Endometrium (tissue), 2 donors: ENCODE measurements at regions not wholly inside any gene's neighbourhood (a gene's known extent, or its start where the extent isn't known, plus 50 kb on each side); places are given as distances from the start of the nearest gene placed in this dataset.
"Not testable (repeated sequence)": the region's sequence is repeated elsewhere in the genome, so short reads cannot be mapped to it uniquely, and the experiment has no call there.

Experiments used
- FAIRE-seq: peaks from 2 replicates; lab custom pipeline; 2012; peaks lifted over from hg19 to GRCh38; lab: Jason Lieb, UNC
- donor health status: control.
- donor health status: control.

GRCh38 chr10:28391283-28391682 lies 88.4 kb upstream of the MPP7 start:
- FAIRE-seq, result no peak

GRCh38 chr10:28393956-28394568 lies 91.2 kb upstream of the MPP7 start:
- no peak for FAIRE-seq

GRCh38 chr10:28396331-28396730 lies 93.5 kb upstream of the MPP7 start:
- peak; percentile 85 for FAIRE-seq

- no peak for FAIRE-seq
Measured at GRCh38 chr10:28397229-28397628, 94.4 kb upstream of the MPP7 start.

- no peak for FAIRE-seq
Measured at GRCh38 chr10:28400176-28400575, 97.3 kb upstream of the MPP7 start.

GRCh38 chr10:28400681-28401080 lies 97.8 kb upstream of the MPP7 start:
- no peak for FAIRE-seq

GRCh38 chr10:28402611-28403073 lies 99.8 kb upstream of the MPP7 start:
- not testable (repeated sequence) for FAIRE-seq

GRCh38 chr10:28403090-28403489 lies 100.2 kb upstream of the MPP7 start:
- no peak for FAIRE-seq

GRCh38 chr10:28408237-28408777 lies 105.4 kb upstream of the MPP7 start:
- no peak for FAIRE-seq

- peak; percentile 94 for FAIRE-seq
Measured at GRCh38 chr10:28410420-28411135, 107.7 kb upstream of the MPP7 start.

GRCh38 chr10:28411136-28411460 lies 108.2 kb upstream of the MPP7 start:
- FAIRE-seq, result no peak

- no peak for FAIRE-seq
Measured at GRCh38 chr10:28411648-28412047, 108.8 kb upstream of the MPP7 start.

GRCh38 chr10:28418069-28418468 lies 114.8 kb upstream of the WAC start:
- no peak for FAIRE-seq

GRCh38 chr10:28425422-28425821 lies 107.5 kb upstream of the WAC start:
- no peak for FAIRE-seq

GRCh38 chr10:28426392-28427159 lies 106.3 kb upstream of the WAC start:
- no peak for FAIRE-seq

- FAIRE-seq, result no peak
Measured at GRCh38 chr10:28427376-28427775, 105.5 kb upstream of the WAC start.

- FAIRE-seq, result no peak
Measured at GRCh38 chr10:28429045-28429444, 103.9 kb upstream of the WAC start.

GRCh38 chr10:28429573-28430216 lies 103.2 kb upstream of the WAC start:
- FAIRE-seq, result no peak

- FAIRE-seq, result no peak
Measured at GRCh38 chr10:28431139-28431538, 101.8 kb upstream of the WAC start.

- peak; percentile 83 for FAIRE-seq
Measured at GRCh38 chr10:28432210-28432676, 100.7 kb upstream of the WAC start.

- FAIRE-seq, result no peak
Measured at GRCh38 chr10:28434063-28434462, 98.9 kb upstream of the WAC start.

- no peak for FAIRE-seq
Measured at GRCh38 chr10:28442403-28442802, 90.5 kb upstream of the WAC start.
